ENCODE measurements at regions not wholly inside any gene's neighbourhood (a gene's known extent, or its start where the extent isn't known, plus 50 kb on each side); places are given as distances from the start of the nearest gene placed in this dataset.

DNA sequence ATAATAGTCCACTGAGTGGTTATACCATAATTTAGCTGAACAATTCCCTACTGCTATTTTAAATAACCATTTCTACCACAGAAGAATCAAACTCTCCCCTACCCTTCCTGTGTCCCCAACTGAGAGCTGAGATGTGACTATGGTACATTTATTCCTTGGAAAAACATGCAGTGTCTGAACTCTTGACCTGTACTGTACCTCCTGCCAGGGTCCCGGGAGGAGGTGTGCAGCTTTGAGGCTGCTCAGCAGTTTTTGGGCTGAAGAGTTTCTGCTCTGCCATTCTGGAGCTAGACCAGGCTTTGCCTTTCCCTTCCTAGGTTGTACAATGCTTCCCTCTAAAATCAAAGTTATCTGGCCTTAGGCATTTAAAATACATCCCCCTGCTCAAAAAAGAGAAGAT is 275.1 kb upstream of the SGK1 start:
- TF ChIP-seq, protein P1, sequence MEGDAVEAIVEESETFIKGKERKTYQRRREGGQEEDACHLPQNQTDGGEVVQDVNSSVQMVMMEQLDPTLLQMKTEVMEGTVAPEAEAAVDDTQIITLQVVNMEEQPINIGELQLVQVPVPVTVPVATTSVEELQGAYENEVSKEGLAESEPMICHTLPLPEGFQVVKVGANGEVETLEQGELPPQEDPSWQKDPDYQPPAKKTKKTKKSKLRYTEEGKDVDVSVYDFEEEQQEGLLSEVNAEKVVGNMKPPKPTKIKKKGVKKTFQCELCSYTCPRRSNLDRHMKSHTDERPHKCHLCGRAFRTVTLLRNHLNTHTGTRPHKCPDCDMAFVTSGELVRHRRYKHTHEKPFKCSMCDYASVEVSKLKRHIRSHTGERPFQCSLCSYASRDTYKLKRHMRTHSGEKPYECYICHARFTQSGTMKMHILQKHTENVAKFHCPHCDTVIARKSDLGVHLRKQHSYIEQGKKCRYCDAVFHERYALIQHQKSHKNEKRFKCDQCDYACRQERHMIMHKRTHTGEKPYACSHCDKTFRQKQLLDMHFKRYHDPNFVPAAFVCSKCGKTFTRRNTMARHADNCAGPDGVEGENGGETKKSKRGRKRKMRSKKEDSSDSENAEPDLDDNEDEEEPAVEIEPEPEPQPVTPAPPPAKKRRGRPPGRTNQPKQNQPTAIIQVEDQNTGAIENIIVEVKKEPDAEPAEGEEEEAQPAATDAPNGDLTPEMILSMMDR (IDR thresholded peaks at IDR 0.05; ENCODE audit: extremely low read depth in 1 of 2, insufficient read depth in 1 of 2, low read depth in 1 of 2, low read length in 2 of 2) = no peak
- TF ChIP-seq EZH2 (IDR thresholded peaks at IDR 0.05; ENCODE audit: borderline replicate concordance, low read depth, low read length, severe bottlenecking) (no peak), JUN (IDR thresholded peaks at IDR 0.05; ENCODE audit: borderline replicate concordance, insufficient read depth, insufficient read length, low read depth) (no peak), POLR2AphosphoS5 (IDR thresholded peaks at IDR 0.05; ENCODE audit: insufficient read depth, low read depth, low read length) (no peak), POLR2A (IDR thresholded peaks at IDR 0.05; ENCODE audit: low read depth, low read length) (no peak), FOS (IDR thresholded peaks at IDR 0.05; ENCODE audit: borderline replicate concordance, insufficient read depth, low read length) (no peak), MAX (IDR thresholded peaks at IDR 0.05; ENCODE audit: insufficient read depth, insufficient read length) (no peak), GATA2 (IDR thresholded peaks at IDR 0.05; ENCODE audit: insufficient read depth, insufficient read length, low read depth, low read length) (no peak)

Measured in endothelial cell of umbilical vein (primary cell).